ENCODE measurements at regions not wholly inside any gene's neighbourhood (a gene's known extent, or its start where the extent isn't known, plus 50 kb on each side); places are given as distances from the start of the nearest gene placed in this dataset.

GRCh38 chr10:4678023-4678950 lies 147.7 kb upstream of the AKR1E2 start:
- DNase-seq (ENCODE audit: low read depth): no peak

GRCh38 chr10:4677296-4678021 lies 148.5 kb upstream of the AKR1E2 start:
- no peak overlapping the region for H3K4me3 ChIP-seq (ENCODE audit: low read depth, low read length)
- no peak for DNase-seq (ENCODE audit: low read depth)
- no peak for TF ChIP-seq CTCF (conservative IDR thresholded peaks at IDR 0.05; ENCODE audit: low read depth, low read length)

More at GRCh38 chr10:4678023-4678950, 147.7 kb upstream of the AKR1E2 start:
- H3K4me3 ChIP-seq (ENCODE audit: low read depth, low read length): no peak overlapping the region
- no peak for TF ChIP-seq CTCF (conservative IDR thresholded peaks at IDR 0.05; ENCODE audit: low read depth, low read length)

- TF ChIP-seq CTCF (conservative IDR thresholded peaks at IDR 0.05; ENCODE audit: low read depth, low read length): no peak
- H3K4me3 ChIP-seq (ENCODE audit: low read depth, low read length): no peak overlapping the region
- DNase-seq (ENCODE audit: low read depth): no peak
Observed at GRCh38 chr10:4676566-4676965, 149.4 kb upstream of the AKR1E2 start.

- H3K4me3 ChIP-seq (ENCODE audit: low read depth, low read length): no peak overlapping the region
- DNase-seq (ENCODE audit: low read depth): no peak
- TF ChIP-seq CTCF (conservative IDR thresholded peaks at IDR 0.05; ENCODE audit: low read depth, low read length): no peak
Observed at GRCh38 chr10:4675808-4676207, 150.2 kb upstream of the AKR1E2 start.

GRCh38 chr10:4673279-4674040 lies 152.5 kb upstream of the AKR1E2 start:
- TF ChIP-seq CTCF (conservative IDR thresholded peaks at IDR 0.05; ENCODE audit: low read depth, low read length): no peak
- no peak for DNase-seq (ENCODE audit: low read depth)
- no peak overlapping the region for H3K4me3 ChIP-seq (ENCODE audit: low read depth, low read length)

- DNase-seq (ENCODE audit: low read depth): no peak
- no peak overlapping the region for H3K4me3 ChIP-seq (ENCODE audit: low read depth, low read length)
- no peak for TF ChIP-seq CTCF (conservative IDR thresholded peaks at IDR 0.05; ENCODE audit: low read depth, low read length)
Observed at GRCh38 chr10:4672201-4672600, 153.8 kb upstream of the AKR1E2 start.
